Fibroblast of lung (primary cell): ENCODE measurements at regions not wholly inside any gene's neighbourhood (a gene's known extent, or its start where the extent isn't known, plus 50 kb on each side); places are given as distances from the start of the nearest gene placed in this dataset.

Experiments
- DNase-seq, 2 donors: peaks; one replicate each; pipeline versions ENCODE4 v3.0.0 to v3.0.0-alpha.2; 2010; ENCODE audit warnings: low read depth in 2 of 2
- H2AFZ ChIP-seq: 2 replicates; pipeline ENCODE4 v1.5.1; 2012; ENCODE audit warnings: low read length, control low read depth, inconsistent platforms
- H3K27ac ChIP-seq: 2 replicates; pipeline ENCODE4 v1.5.1; 2011; ENCODE audit warnings: low read length, control low read depth; ENCODE audit not compliant: insufficient read depth
- H3K27me3 ChIP-seq: 2 replicates; pipeline ENCODE4 v1.5.1; 2011; ENCODE audit warnings: mild to moderate bottlenecking, low read length; ENCODE audit not compliant: control insufficient read depth, insufficient read depth
- H3K36me3 ChIP-seq: 2 replicates; pipeline ENCODE4 v1.5.1; 2011; ENCODE audit warnings: low read length; ENCODE audit not compliant: control insufficient read depth, insufficient read depth
- H3K4me1 ChIP-seq: 2 replicates; pipeline ENCODE4 v1.5.1; 2011; ENCODE audit warnings: low read length; ENCODE audit not compliant: control insufficient read depth, insufficient read depth; ENCODE audit errors: extremely low read depth
- H3K4me2 ChIP-seq: 2 replicates; pipeline ENCODE4 v1.5.1; 2011; ENCODE audit warnings: low read length, control low read depth; ENCODE audit not compliant: insufficient read depth; ENCODE audit errors: extremely low read depth
- H3K4me3 ChIP-seq, 4 experiments: fragments of 200-600 bp in 1 of 4; sonication (generic) in 1 of 4; replicated peaks in 1 of 4; 2 replicates each; pipeline ENCODE4 v1.5.1; 2011 to 2016; ENCODE audit warnings: low read length in 4 of 4, low read depth in 3 of 4, mild to moderate bottlenecking in 3 of 4, control low read depth in 2 of 4, inconsistent platforms in 1 of 4, mixed read lengths in 1 of 4; ENCODE audit not compliant: insufficient read depth in 1 of 4; ENCODE audit errors: control extremely low read depth in 1 of 4
- H3K79me2 ChIP-seq: 2 replicates; pipeline ENCODE4 v1.5.1; 2012; ENCODE audit warnings: mild to moderate bottlenecking, low read length, inconsistent platforms; ENCODE audit not compliant: control insufficient read depth, insufficient read depth
- H3K9ac ChIP-seq: 2 replicates; pipeline ENCODE4 v1.5.1; 2011; ENCODE audit warnings: mild to moderate bottlenecking, low read length, control low read depth; ENCODE audit not compliant: insufficient read depth
- H3K9me3 ChIP-seq: 2 replicates; pipeline ENCODE4 v1.5.1; 2012; ENCODE audit warnings: low read depth, low read length; ENCODE audit not compliant: control insufficient read depth, insufficient read depth
- H4K20me1 ChIP-seq: 2 replicates; pipeline ENCODE4 v1.5.1; 2011; ENCODE audit warnings: low read length; ENCODE audit not compliant: control insufficient read depth, insufficient read depth; ENCODE audit errors: extremely low read depth
- CTCF ChIP-seq, 2 donors: IDR thresholded peaks in 1 of 2; conservative IDR thresholded peaks in 1 of 2; 1 replicate in 1 of 2; 2 replicates in 1 of 2; pipeline ENCODE4 v1.5.1; 2011 to 2012; ENCODE audit warnings: low read length in 2 of 2, control low read depth in 1 of 2, inconsistent platforms in 1 of 2, low read depth in 1 of 2, mild to moderate bottlenecking in 1 of 2
- EZH2 ChIP-seq: IDR thresholded peaks from 2 replicates; pipeline ENCODE4 v1.5.1; 2012; ENCODE audit warnings: low read length, control low read depth, mild to moderate bottlenecking; ENCODE audit errors: missing control alignments

GRCh38 chr14:98888927-98889835, 382.8 kb downstream of the BCL11B start:
- no peak overlapping the region for H2AFZ ChIP-seq
- H3K4me3 ChIP-seq = no peak overlapping the region
- TF ChIP-seq EZH2 (no peak), CTCF (conservative IDR thresholded peaks at IDR 0.05 in 1 of 2, IDR thresholded peaks at IDR 0.05 in 1 of 2; ENCODE audit: low read depth in 1 of 2, low read length in 2 of 2) (no peak)
- no peak overlapping the region for H3K4me2 ChIP-seq
- H3K27ac ChIP-seq = no peak overlapping the region
- no peaks in the 10 kb centered on the region for H3K36me3 ChIP-seq
- no peaks in the 10 kb centered on the region for H3K79me2 ChIP-seq
- no peak for DNase-seq
- H3K9ac ChIP-seq = no peak overlapping the region
- no peaks in the 10 kb centered on the region for H3K9me3 ChIP-seq
- no peaks in the 10 kb centered on the region for H4K20me1 ChIP-seq
- H3K4me1 ChIP-seq = no peaks in the 10 kb centered on the region
- no peaks in the 10 kb centered on the region for H3K27me3 ChIP-seq

GRCh38 chr14:98889836-98890185, 382.2 kb downstream of the BCL11B start:
- H3K27me3 ChIP-seq = no peaks in the 10 kb centered on the region
- H3K9me3 ChIP-seq = no peaks in the 10 kb centered on the region
- no peak for TF ChIP-seq EZH2

GRCh38 chr14:98890556-98891340, 381.2 kb downstream of the BCL11B start:
- no peaks in the 10 kb centered on the region for H3K4me1 ChIP-seq
- no peaks in the 10 kb centered on the region for H3K27me3 ChIP-seq
- no peaks in the 10 kb centered on the region for H3K9me3 ChIP-seq
- no peak overlapping the region for H3K9ac ChIP-seq
- H3K4me2 ChIP-seq = no peak overlapping the region
- H4K20me1 ChIP-seq = no peaks in the 10 kb centered on the region
- H3K79me2 ChIP-seq = no peaks in the 10 kb centered on the region
- TF ChIP-seq CTCF (conservative IDR thresholded peaks at IDR 0.05 in 1 of 2, IDR thresholded peaks at IDR 0.05 in 1 of 2; ENCODE audit: low read depth in 1 of 2, low read length in 2 of 2) (no peak), EZH2 (no peak)
- no peak overlapping the region for H3K4me3 ChIP-seq
- H2AFZ ChIP-seq = no peak overlapping the region
- no peak overlapping the region for H3K27ac ChIP-seq
- no peak for DNase-seq
- no peaks in the 10 kb centered on the region for H3K36me3 ChIP-seq

More at GRCh38 chr14:98889836-98890185, 382.2 kb downstream of the BCL11B start:
- Histone ChIP-seq H3K9ac (no peak overlapping the region), H3K4me3 (no peak overlapping the region), H3K79me2 (no peaks in the 10 kb centered on the region), H3K4me1 (no peaks in the 10 kb centered on the region), H3K4me2 (no peak overlapping the region), H3K27ac (no peak overlapping the region), H3K36me3 (no peaks in the 10 kb centered on the region), H2AFZ (no peak overlapping the region), H4K20me1 (no peaks in the 10 kb centered on the region)
- no peak for DNase-seq
